HUES48 (cell line): ENCODE measurements at regions not wholly inside any gene's neighbourhood (a gene's known extent, or its start where the extent isn't known, plus 50 kb on each side); places are given as distances from the start of the nearest gene placed in this dataset.

Source experiments
- H3K27ac ChIP-seq: one replicate; pipeline ENCODE4 v1.7.0; 2013; ENCODE audit warnings: low read depth, low read length, inconsistent platforms
- H3K27me3 ChIP-seq: 2 replicates; pipeline ENCODE4 v1.6.1; 2013; ENCODE audit warnings: mild to moderate bottlenecking, low read length; ENCODE audit not compliant: control insufficient read depth, insufficient read depth
- H3K36me3 ChIP-seq: 2 replicates; pipeline ENCODE4 v1.6.1; 2013; ENCODE audit warnings: low read length; ENCODE audit not compliant: control insufficient read depth, insufficient read depth
- H3K4me1 ChIP-seq: 2 replicates; pipeline ENCODE4 v1.6.1; 2013; ENCODE audit warnings: mild to moderate bottlenecking, low read length; ENCODE audit not compliant: control insufficient read depth, insufficient read depth
- H3K4me3 ChIP-seq: 2 replicates; pipeline ENCODE4 v1.5.1; 2013; ENCODE audit warnings: mild to moderate bottlenecking, low read depth, low read length
- H3K9ac ChIP-seq: 2 replicates; pipeline ENCODE4 v1.6.1; 2013; ENCODE audit warnings: mild to moderate bottlenecking, low read depth, low read length, moderate library complexity
- H3K9me3 ChIP-seq: 2 replicates; pipeline ENCODE4 v1.6.1; 2013; ENCODE audit warnings: low read length; ENCODE audit not compliant: control insufficient read depth, insufficient read depth

DNA sequence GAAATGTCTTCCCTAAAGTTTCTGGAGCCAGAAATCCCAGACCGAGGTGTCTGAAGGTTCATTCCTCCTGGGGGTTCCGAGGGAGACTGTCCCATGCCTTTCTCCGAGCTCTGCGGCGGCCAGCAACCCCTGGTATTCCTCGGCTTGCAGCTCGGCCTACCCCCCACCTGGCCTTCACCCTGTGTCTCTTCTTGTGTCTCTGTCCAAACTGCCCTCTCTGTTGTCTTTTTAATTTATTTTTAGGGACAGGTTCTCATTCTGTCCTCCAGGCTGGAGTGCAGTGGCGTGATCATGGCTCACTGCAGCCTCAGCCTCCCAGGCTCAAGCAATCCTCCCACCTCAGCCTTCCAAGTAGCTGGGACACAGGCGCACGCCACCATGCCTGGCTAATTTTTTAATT lies 211.7 kb downstream of the SEC14L1 start:
- Histone ChIP-seq H3K9ac (no peak overlapping the region), H3K4me3 (no peak overlapping the region), H3K36me3 (no peaks in the 10 kb centered on the region), H3K4me1 (0 out of 2 replicates have a peak, but pooled peaks cover 3% of the 10 kb centered on the region), H3K9me3 (no peaks in the 10 kb centered on the region), H3K27ac (no peak overlapping the region), H3K27me3 (no peaks in the 10 kb centered on the region)

DNA sequence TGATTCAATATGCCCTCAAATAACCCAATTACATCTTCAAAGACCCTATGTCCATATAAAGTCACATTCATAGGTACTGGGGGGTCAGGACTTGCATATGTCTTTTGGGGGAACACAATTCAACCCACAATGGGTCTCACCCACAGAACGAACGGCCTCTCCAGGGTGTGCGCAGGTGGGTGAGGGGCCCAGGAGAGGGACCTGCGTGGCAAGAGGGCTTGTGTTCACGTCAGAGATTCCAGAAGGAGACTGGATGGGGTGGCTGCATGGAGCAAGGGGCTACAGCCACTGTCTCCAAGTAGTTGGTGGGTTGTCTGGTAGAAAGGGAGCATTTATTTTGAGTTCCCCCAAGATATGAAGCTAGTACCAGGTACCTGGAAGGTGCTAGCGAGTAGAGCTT lies 212.2 kb downstream of the SEC14L1 start:
- Histone ChIP-seq H3K4me1 (0 out of 2 replicates have a peak, but pooled peaks cover 3% of the 10 kb centered on the region), H3K27ac (no peak overlapping the region)

DNA sequence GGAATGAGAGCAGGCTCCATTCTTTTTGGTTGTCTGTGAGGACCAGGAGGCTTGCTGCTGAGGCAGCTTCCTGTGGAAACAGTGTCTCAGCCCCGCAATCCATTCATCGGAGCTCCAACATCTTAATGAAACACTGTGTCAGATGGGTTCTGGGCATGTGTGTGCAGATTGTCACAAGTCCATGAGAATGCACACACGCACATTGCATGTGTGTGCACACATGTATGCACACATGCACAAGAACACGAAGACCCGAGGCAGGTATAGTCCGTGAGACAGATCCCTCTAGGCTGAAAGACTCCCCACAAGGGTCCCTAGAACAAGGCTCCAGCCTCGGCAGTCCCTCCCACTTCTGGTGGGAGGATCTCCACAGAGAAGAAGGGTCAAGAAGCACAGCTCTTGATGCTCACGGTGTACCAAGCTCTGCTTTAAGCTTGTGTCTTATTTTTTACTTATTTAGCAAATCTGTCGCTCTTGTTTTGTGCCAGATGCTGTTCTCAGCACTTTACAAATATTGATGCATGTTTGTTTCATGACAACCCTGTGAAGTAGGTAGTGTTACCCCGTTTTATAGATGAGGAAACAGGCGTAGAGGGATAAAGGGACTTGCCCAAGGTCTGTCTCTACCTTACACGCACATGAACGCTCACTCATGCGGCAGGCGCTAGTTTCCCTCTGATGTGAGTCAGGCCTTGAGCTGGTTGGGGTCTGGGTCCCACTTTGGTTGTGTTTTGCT lies 213.1 kb downstream of the SEC14L1 start:
- Histone ChIP-seq H3K27ac (no peak overlapping the region), H3K9ac (no peak overlapping the region), H3K36me3 (no peaks in the 10 kb centered on the region), H3K4me3 (no peak overlapping the region), H3K9me3 (no peaks in the 10 kb centered on the region), H3K27me3 (no peaks in the 10 kb centered on the region), H3K4me1 (0 out of 2 replicates have a peak, but pooled peaks cover 3% of the 10 kb centered on the region)

More for the DNA sequence above, 212.2 kb downstream of the SEC14L1 start:
- Histone ChIP-seq H3K36me3 (no peaks in the 10 kb centered on the region), H3K9ac (no peak overlapping the region), H3K9me3 (no peaks in the 10 kb centered on the region), H3K4me3 (no peak overlapping the region), H3K27me3 (no peaks in the 10 kb centered on the region)

DNA sequence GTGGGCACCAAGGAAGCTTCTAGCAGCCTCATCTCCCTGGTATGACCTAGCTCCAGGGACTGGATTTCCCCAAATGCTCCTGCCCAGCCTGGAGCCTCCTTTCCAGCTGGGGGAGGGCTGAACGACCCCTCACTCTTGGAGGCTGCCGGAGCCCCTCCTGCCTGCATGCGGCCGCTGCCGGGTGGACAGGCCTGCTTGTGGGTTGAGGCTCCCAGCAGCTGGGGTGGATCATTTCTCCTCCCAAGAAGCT lies 213.6 kb downstream of the SEC14L1 start:
- Histone ChIP-seq H3K4me1 (0 out of 2 replicates have a peak, but pooled peaks cover 3% of the 10 kb centered on the region), H3K9me3 (no peaks in the 10 kb centered on the region), H3K4me3 (no peak overlapping the region), H3K27ac (no peak overlapping the region), H3K27me3 (no peaks in the 10 kb centered on the region), H3K36me3 (no peaks in the 10 kb centered on the region), H3K9ac (no peak overlapping the region)

DNA sequence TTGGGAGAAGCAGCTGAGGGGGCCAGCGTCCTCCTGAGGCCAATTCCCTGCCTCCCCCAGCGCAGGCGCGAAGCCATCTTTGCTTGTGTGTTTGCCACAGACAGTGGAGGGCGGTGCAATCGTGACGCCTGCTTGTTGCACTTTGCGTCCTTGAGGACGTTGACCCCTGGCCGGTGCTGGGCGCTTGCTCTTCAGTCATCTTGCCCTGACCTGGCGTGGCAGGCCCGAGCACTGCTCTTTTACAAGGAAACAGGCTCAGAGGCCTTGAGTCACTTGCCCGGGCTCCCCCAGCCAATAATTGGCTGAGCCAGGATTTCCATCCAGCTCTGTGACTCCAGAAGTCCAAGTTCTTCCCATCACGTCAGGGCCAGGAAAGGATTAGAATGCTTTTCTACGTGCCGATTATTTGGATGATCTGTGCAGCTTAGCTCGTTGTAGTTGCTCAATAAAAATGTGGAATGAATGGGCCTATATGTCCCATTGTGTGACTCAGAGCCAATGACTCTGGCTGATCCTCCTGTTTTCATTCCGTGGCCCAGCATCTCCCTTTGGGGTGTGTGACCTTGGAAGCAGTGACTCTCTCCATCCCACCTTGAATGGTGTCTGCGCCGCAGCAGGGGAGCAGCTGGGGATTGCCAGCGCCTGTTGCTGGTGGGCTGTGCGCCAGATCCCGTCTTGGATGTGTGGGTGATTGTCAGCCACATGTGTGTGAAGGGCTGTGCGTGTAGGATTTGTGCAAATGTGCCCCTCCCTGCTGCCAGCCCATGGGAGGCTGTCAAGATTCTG lies 214.1 kb downstream of the SEC14L1 start:
- Histone ChIP-seq H3K4me1 (0 out of 2 replicates have a peak, but pooled peaks cover 3% of the 10 kb centered on the region), H3K4me3 (no peak overlapping the region), H3K27ac (no peak overlapping the region), H3K9ac (no peak overlapping the region), H3K36me3 (no peaks in the 10 kb centered on the region), H3K9me3 (no peaks in the 10 kb centered on the region), H3K27me3 (no peaks in the 10 kb centered on the region)

DNA sequence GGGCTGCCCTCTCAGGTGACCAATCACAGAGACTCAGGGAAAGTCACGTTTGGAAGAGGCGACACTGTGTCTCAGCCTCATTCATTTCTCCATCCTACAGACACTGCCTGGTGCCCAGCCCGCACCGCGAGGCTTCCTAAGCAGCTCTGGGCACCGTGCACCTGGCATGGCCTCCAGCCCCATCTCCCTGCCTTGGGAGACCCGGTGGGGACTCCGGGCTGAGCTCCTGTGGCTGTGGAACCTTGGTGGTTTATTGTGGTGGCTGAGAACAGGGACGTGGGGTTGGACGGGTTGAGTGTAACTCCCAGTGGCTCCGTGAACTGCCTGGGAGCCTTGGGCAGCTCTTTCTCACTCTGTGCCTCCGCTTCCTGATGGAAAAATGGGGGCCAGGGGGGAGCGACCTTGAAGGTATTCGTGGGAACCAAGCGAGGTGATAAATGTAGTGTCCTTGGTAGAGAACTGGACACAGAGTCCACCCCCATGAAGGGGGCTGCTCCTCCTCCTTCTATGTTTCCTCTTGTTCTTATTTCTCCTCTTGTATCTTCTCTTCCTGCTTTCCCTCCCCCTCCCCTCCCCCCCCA lies 215.4 kb downstream of the SEC14L1 start:
- H3K4me1 ChIP-seq, result 0 out of 2 replicates have a peak, but pooled peaks cover 3% of the 10 kb centered on the region
- no peak overlapping the region for H3K9ac ChIP-seq
- no peak overlapping the region for H3K4me3 ChIP-seq
- H3K36me3 ChIP-seq, result no peaks in the 10 kb centered on the region
- no peak overlapping the region for H3K27ac ChIP-seq
- no peaks in the 10 kb centered on the region for H3K9me3 ChIP-seq
- no peaks in the 10 kb centered on the region for H3K27me3 ChIP-seq

DNA sequence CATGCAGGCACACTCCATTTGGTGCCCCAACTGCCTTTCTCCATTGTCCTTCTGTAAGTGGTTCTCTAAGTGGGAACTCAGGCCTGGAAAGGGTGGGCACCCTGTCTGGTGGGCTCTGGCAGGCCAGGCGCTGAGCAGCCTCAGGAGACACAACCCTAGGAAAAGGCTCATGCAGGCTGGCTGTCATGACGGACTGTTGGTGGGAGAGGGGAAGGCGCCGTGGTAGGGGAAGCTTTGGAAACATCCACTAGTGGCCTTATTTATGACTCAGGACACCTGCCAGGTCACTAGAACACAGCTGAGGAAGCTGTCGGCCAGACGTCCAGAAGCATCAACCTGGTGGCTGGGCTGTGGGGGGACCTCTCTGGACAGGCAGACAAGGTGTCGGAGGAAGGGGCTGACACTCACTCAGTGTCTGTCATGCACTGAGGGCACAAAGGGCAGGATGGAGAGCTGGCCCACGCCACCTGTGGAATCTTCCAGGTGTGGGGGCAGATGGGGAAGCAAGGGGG lies 216.0 kb downstream of the SEC14L1 start:
- Histone ChIP-seq H3K9me3 (no peaks in the 10 kb centered on the region), H3K4me3 (no peak overlapping the region), H3K27ac (no peak overlapping the region), H3K4me1 (0 out of 2 replicates have a peak, but pooled peaks cover 2% of the 10 kb centered on the region), H3K27me3 (no peaks in the 10 kb centered on the region), H3K36me3 (no peaks in the 10 kb centered on the region), H3K9ac (no peak overlapping the region)

DNA sequence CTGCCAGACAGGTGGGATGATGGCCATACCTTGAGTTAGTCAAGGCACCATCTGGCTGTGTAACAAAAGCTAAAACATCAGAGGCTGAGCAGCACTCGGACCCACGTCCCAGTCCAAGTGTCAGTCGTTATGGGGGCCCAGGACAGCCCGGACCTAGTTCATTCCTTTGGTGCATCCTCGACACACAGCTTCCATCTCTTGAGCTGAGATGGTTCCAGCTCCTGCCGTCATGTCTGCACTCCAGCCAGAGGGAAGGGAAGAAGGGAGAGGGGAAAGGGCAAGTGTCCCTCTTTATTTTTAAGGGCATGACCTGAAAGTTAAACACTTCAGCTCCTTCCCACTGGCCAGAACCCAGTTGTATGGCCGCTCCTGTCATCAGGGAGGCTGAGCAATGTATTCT lies 218.0 kb downstream of the SEC14L1 start:
- H3K9me3 ChIP-seq, result no peaks in the 10 kb centered on the region
- no peak overlapping the region for H3K27ac ChIP-seq

DNA sequence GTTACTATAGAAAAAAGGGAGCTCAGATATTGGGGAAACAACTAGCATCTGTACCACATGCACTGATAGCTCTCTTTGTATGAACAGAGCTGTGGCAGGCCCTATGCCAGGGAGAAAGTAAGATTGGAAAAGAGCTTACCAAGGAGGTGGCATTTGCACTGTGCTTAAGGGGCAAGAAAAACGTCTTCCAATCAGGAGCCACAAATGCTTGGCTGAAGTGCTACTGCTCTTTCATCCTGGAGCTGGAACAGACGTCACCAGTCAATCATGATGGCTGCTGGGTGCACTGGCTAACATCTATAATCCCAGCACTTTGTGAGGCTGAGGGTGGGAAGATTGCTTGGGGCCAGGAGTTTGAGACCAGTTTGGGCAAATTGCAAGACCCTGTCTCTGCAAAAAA lies 218.5 kb downstream of the SEC14L1 start:
- no peaks in the 10 kb centered on the region for H3K27me3 ChIP-seq
- H3K9me3 ChIP-seq, result no peaks in the 10 kb centered on the region
- no peak overlapping the region for H3K9ac ChIP-seq
- H3K27ac ChIP-seq, result no peak overlapping the region
- no peak overlapping the region for H3K4me3 ChIP-seq
- H3K36me3 ChIP-seq, result no peaks in the 10 kb centered on the region
- H3K4me1 ChIP-seq, result no peaks in the 10 kb centered on the region

More for the DNA sequence above, 218.0 kb downstream of the SEC14L1 start:
- Histone ChIP-seq H3K4me1 (no peaks in the 10 kb centered on the region), H3K9ac (no peak overlapping the region), H3K4me3 (no peak overlapping the region), H3K27me3 (no peaks in the 10 kb centered on the region), H3K36me3 (no peaks in the 10 kb centered on the region)

DNA sequence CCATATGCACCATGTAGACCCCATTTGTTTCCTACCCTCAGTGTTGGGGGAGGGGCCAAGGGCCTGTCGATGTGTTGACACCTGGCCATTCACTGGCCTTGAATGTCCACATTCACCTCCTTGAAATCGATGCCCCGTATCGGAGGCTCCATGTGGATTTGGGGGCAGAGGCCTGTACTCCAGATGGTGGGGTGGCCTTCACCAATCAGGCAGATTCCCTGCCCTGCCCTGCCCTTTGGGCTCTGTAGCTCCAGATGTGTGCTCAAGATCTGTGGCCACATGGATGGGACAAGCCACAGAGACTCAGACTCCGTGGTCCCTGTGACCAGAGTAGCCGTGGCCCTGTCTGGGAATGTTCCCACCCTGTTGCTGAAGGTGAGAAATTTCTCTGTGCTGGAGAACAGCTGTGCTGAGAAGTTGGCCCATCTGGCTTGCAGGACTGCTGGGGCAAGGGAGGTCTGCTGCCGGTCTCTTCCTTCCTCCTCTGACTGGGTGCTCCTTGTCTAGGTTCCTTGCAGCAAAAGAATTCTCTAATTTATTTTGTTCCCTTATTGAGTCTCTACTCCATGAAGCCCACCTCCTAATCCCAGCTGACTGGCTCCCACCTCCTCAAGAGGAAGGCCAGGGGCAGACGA lies 221.3 kb downstream of the SEC14L1 start:
- Histone ChIP-seq H3K4me1 (peaks cover 16% of the 10 kb centered on the region), H3K27me3 (no peaks in the 10 kb centered on the region), H3K4me3 (no peak overlapping the region), H3K27ac (no peak overlapping the region), H3K9me3 (no peaks in the 10 kb centered on the region), H3K9ac (no peak overlapping the region), H3K36me3 (no peaks in the 10 kb centered on the region)
